ENCODE measurements at regions not wholly inside any gene's neighbourhood (a gene's known extent, or its start where the extent isn't known, plus 50 kb on each side); places are given as distances from the start of the nearest gene placed in this dataset.

DNA sequence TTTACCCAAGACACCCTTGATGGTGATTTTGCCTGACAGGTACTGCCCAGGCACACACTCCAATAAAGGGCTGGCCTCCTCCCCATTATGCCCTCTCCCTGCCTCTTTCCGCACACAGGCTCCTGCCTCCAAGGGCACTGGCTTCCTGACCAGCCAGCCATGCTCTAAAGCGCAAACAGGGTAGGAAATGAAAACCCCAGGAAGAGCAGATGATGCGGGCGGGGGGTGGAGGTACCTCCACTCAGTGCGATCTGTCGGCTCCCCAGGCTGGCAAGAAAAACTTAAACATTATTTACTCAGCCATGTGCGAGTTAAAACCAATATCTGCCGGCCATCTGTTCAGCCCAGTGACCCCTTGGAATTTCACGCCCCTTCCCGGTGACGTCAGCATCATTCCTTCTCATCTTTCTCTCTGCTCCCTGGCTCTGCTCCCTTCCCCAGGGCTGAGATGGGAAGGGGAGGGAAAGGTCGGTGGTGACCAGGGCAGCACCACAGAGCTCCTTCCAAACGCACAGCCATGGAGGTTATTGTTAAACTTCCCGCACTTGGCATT lies 262.5 kb downstream of the CBLN1 start:
- 13 to 18% methylated on average over 3 to 14 of the region's 14 CpGs for WGBS, 2 donors (ENCODE audit: low coverage in 1 of 2)
- peaks cover 7% of the 10 kb centered on the region for H3K27me3 ChIP-seq
- H3K4me3 ChIP-seq: no peak overlapping the region
- DNase-seq: no peak
- TF ChIP-seq EP300 (IDR thresholded peaks at IDR 0.05; ENCODE audit: low read depth) (no peak), POLR2AphosphoS5 (IDR thresholded peaks at IDR 0.05) (no peak), POLR2A (IDR thresholded peaks at IDR 0.05) (no peak)
- TF ChIP-seq, protein P1, sequence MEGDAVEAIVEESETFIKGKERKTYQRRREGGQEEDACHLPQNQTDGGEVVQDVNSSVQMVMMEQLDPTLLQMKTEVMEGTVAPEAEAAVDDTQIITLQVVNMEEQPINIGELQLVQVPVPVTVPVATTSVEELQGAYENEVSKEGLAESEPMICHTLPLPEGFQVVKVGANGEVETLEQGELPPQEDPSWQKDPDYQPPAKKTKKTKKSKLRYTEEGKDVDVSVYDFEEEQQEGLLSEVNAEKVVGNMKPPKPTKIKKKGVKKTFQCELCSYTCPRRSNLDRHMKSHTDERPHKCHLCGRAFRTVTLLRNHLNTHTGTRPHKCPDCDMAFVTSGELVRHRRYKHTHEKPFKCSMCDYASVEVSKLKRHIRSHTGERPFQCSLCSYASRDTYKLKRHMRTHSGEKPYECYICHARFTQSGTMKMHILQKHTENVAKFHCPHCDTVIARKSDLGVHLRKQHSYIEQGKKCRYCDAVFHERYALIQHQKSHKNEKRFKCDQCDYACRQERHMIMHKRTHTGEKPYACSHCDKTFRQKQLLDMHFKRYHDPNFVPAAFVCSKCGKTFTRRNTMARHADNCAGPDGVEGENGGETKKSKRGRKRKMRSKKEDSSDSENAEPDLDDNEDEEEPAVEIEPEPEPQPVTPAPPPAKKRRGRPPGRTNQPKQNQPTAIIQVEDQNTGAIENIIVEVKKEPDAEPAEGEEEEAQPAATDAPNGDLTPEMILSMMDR (IDR thresholded peaks at IDR 0.05): no peak
- in situ Hi-C loops (cut with MboI; ENCODE audit: low pct_ligation_motif_present in 1 of 4, low pct_unique_long_range_greater_than_20kb in 1 of 4, low sequenced_read_pairs in 3 of 4): no loop called here
- H3K4me1 ChIP-seq: peaks cover 0 to 10% (median 4%) of the 10 kb centered on the region in 4 donors
- no peaks in the 10 kb centered on the region for H3K9me3 ChIP-seq
- intact Hi-C loops (cut with DNase I; ENCODE audit: low total_unique reads): no loop called here
- H3K27ac ChIP-seq: peak overlapping the region in 1 of 4 donors; percentile 30
- no peaks in the 10 kb centered on the region for H3K36me3 ChIP-seq

- Histone ChIP-seq H3K4me1 (peaks cover 0 to 10% (median 4%) of the 10 kb centered on the region in 4 donors), H3K9me3 (no peaks in the 10 kb centered on the region), H3K36me3 (no peaks in the 10 kb centered on the region), H3K4me3 (no peak overlapping the region), H3K27ac (no peak overlapping the region), H3K27me3 (peaks cover 7% of the 10 kb centered on the region)
- in situ Hi-C loops (cut with MboI; ENCODE audit: low pct_ligation_motif_present in 1 of 4, low pct_unique_long_range_greater_than_20kb in 1 of 4, low sequenced_read_pairs in 3 of 4) (no loop called here), intact Hi-C loops (cut with DNase I; ENCODE audit: low total_unique reads) (loop anchor here (1.0 kb wide), 1 partner anchor 21 kb away; no protein-coding TSS in a partner anchor)
- no peak for DNase-seq
- WGBS, 2 donors (ENCODE audit: low coverage in 1 of 2): 79% methylated on average over 3 of the region's 3 CpGs; no CpG with 5 or more reads in 1 of the 2 donors
- TF ChIP-seq, protein P1 (IDR thresholded peaks at IDR 0.05): no peak
- no peak for TF ChIP-seq EP300 (IDR thresholded peaks at IDR 0.05; ENCODE audit: low read depth)
- TF ChIP-seq POLR2A (IDR thresholded peaks at IDR 0.05): no peak
- TF ChIP-seq POLR2AphosphoS5 (IDR thresholded peaks at IDR 0.05): no peak
These were observed 263.2 kb downstream of the CBLN1 start for GRCh38 chr16:49018259-49018931.

DNA sequence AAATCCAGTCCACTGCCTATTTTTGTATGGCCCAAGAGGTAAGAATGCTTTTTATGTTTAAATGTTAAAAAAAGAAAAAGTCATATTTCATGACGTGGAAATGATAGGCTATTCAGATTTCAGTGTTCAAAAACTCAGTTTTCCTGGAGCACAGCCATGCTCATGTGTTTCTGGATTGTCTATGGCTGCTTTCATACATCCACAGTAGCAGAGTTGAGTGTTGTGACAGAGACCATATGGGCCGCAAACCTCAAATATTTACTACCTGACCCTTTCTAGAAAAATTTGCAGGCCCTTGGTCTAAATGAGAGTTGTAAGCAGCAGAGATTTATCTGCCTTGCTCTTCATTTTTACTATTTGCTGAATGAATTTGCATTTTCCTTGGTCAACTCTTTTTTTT lies 264.1 kb downstream of the CBLN1 start:
- DNase-seq: no peak
- intact Hi-C loops (cut with DNase I; ENCODE audit: low total_unique reads): no loop called here
- no peak overlapping the region for H3K4me3 ChIP-seq
- in situ Hi-C loops (cut with MboI; ENCODE audit: low pct_ligation_motif_present in 1 of 4, low pct_unique_long_range_greater_than_20kb in 1 of 4, low sequenced_read_pairs in 3 of 4): no loop called here
- no peak overlapping the region for H3K27ac ChIP-seq
- no peaks in the 10 kb centered on the region for H3K36me3 ChIP-seq
- peaks cover 7% of the 10 kb centered on the region for H3K27me3 ChIP-seq
- peaks cover 0 to 4% (median under 1%) of the 10 kb centered on the region in 4 donors for H3K4me1 ChIP-seq
- no peaks in the 10 kb centered on the region for H3K9me3 ChIP-seq
- 54 to 83% methylated on average over 2 of the region's 2 CpGs for WGBS, 2 donors (ENCODE audit: low coverage in 1 of 2)
- TF ChIP-seq EP300 (IDR thresholded peaks at IDR 0.05; ENCODE audit: low read depth) (no peak), POLR2AphosphoS5 (IDR thresholded peaks at IDR 0.05) (no peak), POLR2A (IDR thresholded peaks at IDR 0.05) (no peak)
- TF ChIP-seq, protein P1 (IDR thresholded peaks at IDR 0.05): no peak

GRCh38 chr16:49016461-49016860 lies 265.2 kb downstream of the CBLN1 start:
- Histone ChIP-seq H3K27ac (no peak overlapping the region), H3K4me3 (no peak overlapping the region), H3K27me3 (peaks cover 3% of the 10 kb centered on the region), H3K36me3 (no peaks in the 10 kb centered on the region), H3K9me3 (no peaks in the 10 kb centered on the region), H3K4me1 (peaks cover 0 to 4% (median 0%) of the 10 kb centered on the region in 4 donors)
- WGBS, 2 donors (ENCODE audit: low coverage in 1 of 2): 65% methylated on average over 8 of the region's 8 CpGs; no CpG with 5 or more reads in 1 of the 2 donors
- in situ Hi-C loops (cut with MboI; ENCODE audit: low pct_ligation_motif_present in 1 of 4, low pct_unique_long_range_greater_than_20kb in 1 of 4, low sequenced_read_pairs in 3 of 4) (no loop called here), intact Hi-C loops (cut with DNase I; ENCODE audit: low total_unique reads) (no loop called here)
- no peak for DNase-seq
- no peak for TF ChIP-seq POLR2A (IDR thresholded peaks at IDR 0.05)
- TF ChIP-seq POLR2AphosphoS5 (IDR thresholded peaks at IDR 0.05): no peak
- TF ChIP-seq EP300 (IDR thresholded peaks at IDR 0.05; ENCODE audit: low read depth): no peak
- TF ChIP-seq, protein P1 (IDR thresholded peaks at IDR 0.05): no peak
